Esophagus (tissue), 2 donors: ENCODE measurements at regions not wholly inside any gene's neighbourhood (a gene's known extent, or its start where the extent isn't known, plus 50 kb on each side); places are given as distances from the start of the nearest gene placed in this dataset.

Source experiments
- H3K27ac ChIP-seq, 2 donors: one replicate each; pipeline ENCODE4 v1.5.1; 2013; ENCODE audit warnings: low read depth in 2 of 2, mild to moderate bottlenecking in 2 of 2, inconsistent platforms in 1 of 2, low read length in 1 of 2, moderate library complexity in 1 of 2
- H3K27me3 ChIP-seq, 2 donors: one replicate each; pipeline ENCODE4 v1.6.1; 2013; ENCODE audit warnings: low read length in 2 of 2, control low read depth in 1 of 2, mild to moderate bottlenecking in 1 of 2; ENCODE audit not compliant: insufficient read depth in 2 of 2, control insufficient read depth in 1 of 2
- H3K36me3 ChIP-seq, 2 donors: one replicate each; pipeline ENCODE4 v1.6.1; 2013; ENCODE audit warnings: low read length in 1 of 2; ENCODE audit not compliant: control insufficient read depth in 2 of 2, insufficient read depth in 2 of 2
- H3K4me1 ChIP-seq, 2 donors: one replicate each; pipeline ENCODE4 v1.6.1; 2013; ENCODE audit warnings: low read length in 1 of 2; ENCODE audit not compliant: control insufficient read depth in 2 of 2, insufficient read depth in 2 of 2
- H3K4me3 ChIP-seq, 2 donors: one replicate each; pipeline ENCODE4 v1.5.1; 2013; ENCODE audit warnings: low read length in 2 of 2, mild to moderate bottlenecking in 2 of 2, low read depth in 1 of 2, moderate library complexity in 1 of 2
- H3K9me3 ChIP-seq, 2 donors: one replicate each; pipeline ENCODE4 v1.6.1; 2013; ENCODE audit warnings: mild to moderate bottlenecking in 2 of 2, low read depth in 1 of 2, low read length in 1 of 2, moderate library complexity in 1 of 2; ENCODE audit not compliant: control insufficient read depth in 2 of 2, insufficient read depth in 1 of 2
- WGBS, 2 donors: extraction: QIAGEN DNeasy Blood & Tissue Kit; methylation state at CpG; one replicate each; pipeline ENCODE4 v1.1.7; 2013; 5-methylcytosine and 5-hydroxymethylcytosine counted together
- donor health status: healthy with polysubstance abuse.
- donor health status: Bipolar disorder and iron deficiency.

GRCh38 chr21:38938343-38938742 lies 132.6 kb downstream of the ETS2 start:
- H3K4me1 ChIP-seq, result no peaks in the 10 kb centered on the region
- no peaks in the 10 kb centered on the region for H3K9me3 ChIP-seq
- WGBS, 2 donors, result 56 to 66% methylated on average over 7 of the region's 7 CpGs
- H3K27ac ChIP-seq, result no peak overlapping the region
- no peak overlapping the region for H3K4me3 ChIP-seq
- H3K27me3 ChIP-seq, result no peaks in the 10 kb centered on the region
- H3K36me3 ChIP-seq, result no peaks in the 10 kb centered on the region

- Histone ChIP-seq H3K36me3 (no peaks in the 10 kb centered on the region), H3K4me3 (no peak overlapping the region), H3K4me1 (no peaks in the 10 kb centered on the region), H3K27ac (no peak overlapping the region), H3K27me3 (no peaks in the 10 kb centered on the region), H3K9me3 (no peaks in the 10 kb centered on the region)
- 70 to 72% methylated on average over 3 of the region's 3 CpGs for WGBS, 2 donors
These were observed 132.1 kb downstream of the ETS2 start for GRCh38 chr21:38937844-38938243.

- WGBS, 2 donors, result 83 to 94% methylated on average over 4 of the region's 4 CpGs
- no peak overlapping the region for H3K4me3 ChIP-seq
- no peaks in the 10 kb centered on the region for H3K36me3 ChIP-seq
- H3K27me3 ChIP-seq, result no peaks in the 10 kb centered on the region
- no peaks in the 10 kb centered on the region for H3K9me3 ChIP-seq
- H3K27ac ChIP-seq, result no peak overlapping the region
- H3K4me1 ChIP-seq, result no peaks in the 10 kb centered on the region
These were observed 131.6 kb downstream of the ETS2 start for GRCh38 chr21:38937286-38937790.

GRCh38 chr21:38936240-38936639 lies 130.5 kb downstream of the ETS2 start:
- H3K27ac ChIP-seq, result no peak overlapping the region
- no peaks in the 10 kb centered on the region for H3K9me3 ChIP-seq
- no peaks in the 10 kb centered on the region for H3K36me3 ChIP-seq
- H3K4me1 ChIP-seq, result no peaks in the 10 kb centered on the region
- no peaks in the 10 kb centered on the region for H3K27me3 ChIP-seq
- WGBS, 2 donors, result 75 to 77% methylated on average over 4 of the region's 4 CpGs
- H3K4me3 ChIP-seq, result no peak overlapping the region

DNA sequence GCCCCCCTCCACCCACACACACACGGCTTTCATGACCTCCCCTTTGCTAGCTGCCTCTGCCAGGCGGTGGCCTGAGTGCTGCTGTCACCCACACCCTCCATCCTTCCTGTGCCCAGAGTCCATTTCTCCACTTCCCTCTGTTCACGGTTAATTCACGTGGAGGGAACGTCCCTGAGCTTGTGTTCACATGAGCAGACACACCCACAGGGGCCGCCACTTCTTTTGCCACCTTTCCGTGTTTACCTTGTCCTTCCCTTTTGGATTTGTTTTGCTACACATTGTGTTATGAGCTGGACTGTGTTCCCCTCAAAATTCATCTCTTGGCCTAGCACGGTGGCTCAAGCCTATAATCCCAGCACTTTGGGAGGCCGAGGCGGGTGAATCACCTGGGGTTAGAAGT lies 128.0 kb downstream of the ETS2 start:
- WGBS, 2 donors, result 84 to 90% methylated on average over 10 of the region's 10 CpGs
- Histone ChIP-seq H3K9me3 (no peaks in the 10 kb centered on the region), H3K27me3 (no peaks in the 10 kb centered on the region), H3K4me1 (no peaks in the 10 kb centered on the region), H3K27ac (no peak overlapping the region), H3K36me3 (no peaks in the 10 kb centered on the region), H3K4me3 (no peak overlapping the region)

DNA sequence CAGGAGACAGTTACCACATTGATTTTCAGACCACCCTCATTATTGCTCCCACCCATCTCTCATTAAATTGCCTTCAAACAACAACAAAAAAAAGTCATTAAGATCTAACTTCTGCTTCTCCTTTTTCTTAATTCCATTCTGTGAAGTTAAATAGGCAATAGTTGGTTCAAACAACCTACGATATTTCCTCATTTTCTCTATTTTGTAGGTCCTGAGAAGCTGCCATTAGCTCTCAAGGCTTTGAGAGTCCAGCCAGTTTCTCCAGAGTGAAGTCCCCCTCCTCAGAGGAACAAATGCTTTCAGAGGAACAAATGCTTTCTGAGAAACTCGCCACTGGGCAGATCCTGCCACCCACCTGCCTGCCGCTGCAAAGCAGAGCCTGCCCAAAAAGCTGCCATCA lies 125.6 kb downstream of the ETS2 start:
- no peak overlapping the region for H3K27ac ChIP-seq
- H3K36me3 ChIP-seq, result no peaks in the 10 kb centered on the region
- 91 to 93% methylated on average over 3 of the region's 3 CpGs for WGBS, 2 donors
- H3K9me3 ChIP-seq, result no peaks in the 10 kb centered on the region
- no peak overlapping the region for H3K4me3 ChIP-seq
- no peaks in the 10 kb centered on the region for H3K27me3 ChIP-seq
- H3K4me1 ChIP-seq, result no peaks in the 10 kb centered on the region

DNA sequence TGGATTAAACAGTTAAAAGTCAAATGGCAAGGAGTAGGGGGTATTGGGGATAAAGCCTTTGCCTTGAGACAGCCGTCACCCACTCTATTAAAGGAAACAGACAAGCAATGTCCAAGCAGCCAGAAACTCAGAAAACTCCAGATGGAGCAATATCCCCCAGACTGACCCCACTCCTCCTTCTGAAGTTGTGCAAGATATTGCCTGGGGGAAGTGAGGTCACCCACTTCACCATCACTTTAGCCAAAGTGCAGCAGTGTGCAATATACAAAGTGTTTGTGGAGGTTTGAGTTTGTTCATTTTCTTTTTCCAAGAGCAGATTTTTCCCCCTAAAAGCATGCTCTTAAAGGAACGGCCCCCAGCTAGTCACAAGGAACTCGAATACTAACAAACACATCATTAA lies 125.1 kb downstream of the ETS2 start:
- peaks cover 0 to 2% of the 10 kb centered on the region in 2 donors for H3K9me3 ChIP-seq
- peaks cover 0 to 3% of the 10 kb centered on the region in 2 donors for H3K4me1 ChIP-seq
- H3K36me3 ChIP-seq, result no peaks in the 10 kb centered on the region
- no peak overlapping the region for H3K4me3 ChIP-seq
- H3K27ac ChIP-seq, result no peak overlapping the region
- H3K27me3 ChIP-seq, result no peaks in the 10 kb centered on the region
- WGBS, 2 donors, result 42 to 52% methylated on average over 3 of the region's 3 CpGs

DNA sequence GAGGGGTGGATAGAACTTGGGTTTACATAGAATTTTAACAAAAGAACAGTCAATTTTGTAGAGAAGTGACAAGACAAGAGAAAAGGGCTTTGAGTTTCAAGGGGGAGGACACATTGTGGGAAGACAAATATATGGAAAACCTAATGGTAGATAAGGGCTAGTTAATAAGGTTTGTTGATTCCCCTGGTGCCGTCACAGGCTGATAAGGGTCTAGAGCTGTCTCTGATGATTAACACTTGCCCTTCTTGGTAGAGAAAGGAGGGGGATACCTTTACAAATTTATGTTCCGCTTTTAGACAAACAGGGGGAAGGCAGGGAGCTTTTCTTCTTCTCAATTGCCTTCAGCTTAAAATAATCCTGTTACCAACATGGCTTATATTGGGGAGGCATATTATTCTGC lies 124.3 kb downstream of the ETS2 start:
- Histone ChIP-seq H3K4me3 (no peak overlapping the region), H3K36me3 (no peaks in the 10 kb centered on the region), H3K27ac (no peak overlapping the region), H3K9me3 (peaks cover 0 to 2% of the 10 kb centered on the region in 2 donors), H3K4me1 (peaks cover 0 to 9% of the 10 kb centered on the region in 2 donors), H3K27me3 (no peaks in the 10 kb centered on the region)
- WGBS, 2 donors, result 87 to 99% methylated on average over 2 of the region's 2 CpGs

- Histone ChIP-seq H3K4me1 (peaks cover 0 to 11% of the 10 kb centered on the region in 2 donors), H3K36me3 (no peaks in the 10 kb centered on the region), H3K27ac (no peak overlapping the region), H3K27me3 (no peaks in the 10 kb centered on the region), H3K4me3 (no peak overlapping the region), H3K9me3 (peaks cover 0 to 2% of the 10 kb centered on the region in 2 donors)
- WGBS, 2 donors, result 96 to 100% methylated on average over 1 of the region's 1 CpG
These were observed 123.9 kb downstream of the ETS2 start for GRCh38 chr21:38929652-38930051.

DNA sequence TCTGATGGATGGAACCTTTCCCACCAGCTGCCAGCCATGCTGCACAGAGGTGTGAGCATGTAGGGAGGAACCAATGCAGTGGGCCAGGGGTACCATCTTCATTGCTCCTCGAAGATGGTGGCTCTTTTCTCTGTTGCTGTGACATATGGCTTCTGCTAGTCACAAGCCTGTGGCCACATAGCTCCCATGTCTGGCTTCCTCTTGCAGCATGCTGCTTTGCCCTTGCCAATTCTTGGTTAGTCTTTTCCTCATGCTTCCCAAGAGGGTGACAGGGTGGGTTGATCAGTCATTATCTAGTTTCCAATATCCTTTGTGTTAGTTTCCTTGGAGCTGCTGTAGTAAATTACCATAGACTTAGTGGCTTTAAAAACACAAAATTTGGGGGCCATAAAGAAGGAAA lies 123.4 kb downstream of the ETS2 start:
- H3K4me1 ChIP-seq, result peaks cover 0 to 11% of the 10 kb centered on the region in 2 donors
- 78 to 81% methylated on average over 1 of the region's 1 CpG for WGBS, 2 donors
- no peak overlapping the region for H3K4me3 ChIP-seq
- H3K27ac ChIP-seq, result no peak overlapping the region
- H3K9me3 ChIP-seq, result peaks cover 0 to 2% of the 10 kb centered on the region in 2 donors
- no peaks in the 10 kb centered on the region for H3K36me3 ChIP-seq
- no peaks in the 10 kb centered on the region for H3K27me3 ChIP-seq
